ENCODE measurements at regions not wholly inside any gene's neighbourhood (a gene's known extent, or its start where the extent isn't known, plus 50 kb on each side); places are given as distances from the start of the nearest gene placed in this dataset.

DNA sequence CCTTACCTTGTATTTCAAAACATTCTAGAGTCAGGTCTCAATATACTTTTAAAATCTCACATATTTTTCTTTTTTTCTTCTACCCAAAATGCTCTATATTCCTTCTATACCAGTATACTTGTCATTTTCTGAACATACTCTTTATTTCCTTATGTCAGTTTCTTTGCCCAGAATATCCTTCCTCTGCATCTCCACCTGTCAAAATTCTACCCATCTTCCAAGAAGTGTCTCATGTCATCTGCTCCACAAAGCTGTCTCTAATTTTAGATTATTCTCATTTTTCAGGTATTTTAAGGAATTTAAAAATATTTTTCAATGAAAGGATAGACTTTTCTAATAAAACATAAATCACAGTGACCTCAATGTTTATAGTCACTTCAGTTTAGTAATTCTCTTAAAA, 328.0 kb upstream of the SMIM30 start:
- DNase-seq, result no peak

GRCh38 chr7:113444261-113444660, 325.9 kb upstream of the SMIM30 start:
- DNase-seq, result no peak

DNA sequence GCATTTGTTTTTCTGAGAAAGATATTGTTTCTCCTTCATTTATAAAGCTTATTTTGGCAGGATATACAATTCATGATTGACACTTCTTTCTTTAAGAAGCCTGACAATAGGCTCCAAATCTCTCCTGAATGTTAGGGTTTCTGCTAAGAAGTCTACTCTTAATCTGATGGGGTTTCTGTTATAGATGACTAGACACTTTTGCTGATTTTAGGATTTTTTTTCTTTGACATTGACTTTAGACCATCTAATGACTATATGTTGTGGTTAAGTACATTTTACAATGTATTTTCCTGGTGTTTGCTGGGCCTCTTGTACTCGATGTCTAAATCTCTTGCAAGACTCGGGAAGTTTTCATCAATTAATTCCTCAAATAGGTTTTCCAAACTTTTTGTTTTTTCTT, 321.8 kb upstream of the SMIM30 start:
- DNase-seq, result no peak

DNA sequence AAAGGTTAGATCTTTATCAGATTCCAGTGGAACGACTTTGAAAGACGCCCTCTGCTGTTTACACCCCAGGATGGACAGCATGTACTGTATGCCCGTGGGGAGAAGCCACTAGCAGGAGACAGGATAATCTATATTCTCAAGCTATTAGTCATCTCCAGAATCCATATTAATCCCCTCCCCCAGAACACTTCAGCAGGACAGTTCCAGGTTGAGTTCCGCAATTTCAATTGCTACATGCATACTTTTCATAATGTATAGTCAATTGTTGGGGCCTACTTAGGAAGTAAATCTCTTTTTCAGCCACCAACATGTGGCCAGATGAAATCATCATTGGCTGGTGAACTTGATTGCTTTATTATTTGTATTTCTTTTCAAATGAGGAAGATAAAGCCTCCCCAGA, 313.1 kb upstream of the SMIM30 start:
- no peak for DNase-seq

GRCh38 chr7:113424185-113424817, 305.9 kb upstream of the SMIM30 start:
- DNase-seq, result no peak

DNA sequence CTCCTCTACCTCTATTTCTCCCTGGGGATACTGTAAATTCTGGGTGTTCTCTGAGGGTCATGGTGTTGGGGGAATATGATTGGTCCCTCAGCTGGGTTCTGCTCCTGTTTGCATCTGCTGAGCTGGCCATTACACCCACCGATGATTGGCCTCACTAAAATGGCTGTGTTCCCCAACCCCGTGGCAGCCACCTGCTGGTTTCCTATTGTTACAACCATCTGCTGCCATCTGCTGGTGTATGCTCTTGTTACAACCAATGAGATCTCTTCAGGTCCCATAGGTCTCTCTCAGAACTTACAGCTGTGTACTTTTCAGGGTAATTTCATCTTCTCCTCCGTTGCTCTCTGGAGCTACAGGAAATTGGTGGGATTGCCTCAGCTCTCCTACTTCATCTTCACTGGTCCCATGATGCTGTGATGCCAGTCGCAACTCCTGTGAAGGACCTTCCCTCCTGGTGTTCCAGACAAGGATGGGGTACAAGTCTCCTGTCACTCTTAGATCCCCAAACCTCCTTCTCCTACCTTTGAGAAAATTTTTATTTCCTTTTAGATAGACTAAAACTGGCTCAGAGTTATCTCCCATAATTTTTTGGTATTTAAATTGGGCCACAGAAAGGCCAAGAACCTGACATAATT, 303.5 kb upstream of the SMIM30 start:
- peak; percentile 41 for DNase-seq

- no peak for DNase-seq
Observed at GRCh38 chr7:113414401-113415035, 296.2 kb upstream of the SMIM30 start.

- DNase-seq, result no peak
Observed at GRCh38 chr7:113412410-113412809, 294.1 kb upstream of the SMIM30 start.

- no peak for DNase-seq
Observed at GRCh38 chr7:113410796-113411195, 292.4 kb upstream of the SMIM30 start.

GRCh38 chr7:113408999-113409398, 290.6 kb upstream of the SMIM30 start:
- no peak for DNase-seq

GRCh38 chr7:113405296-113406056, 287.1 kb upstream of the SMIM30 start:
- no peak for DNase-seq

GRCh38 chr7:113404245-113404644, 285.9 kb upstream of the SMIM30 start:
- DNase-seq, result no peak

GRCh38 chr7:113402482-113402881, 284.1 kb upstream of the SMIM30 start:
- no peak for DNase-seq

DNA sequence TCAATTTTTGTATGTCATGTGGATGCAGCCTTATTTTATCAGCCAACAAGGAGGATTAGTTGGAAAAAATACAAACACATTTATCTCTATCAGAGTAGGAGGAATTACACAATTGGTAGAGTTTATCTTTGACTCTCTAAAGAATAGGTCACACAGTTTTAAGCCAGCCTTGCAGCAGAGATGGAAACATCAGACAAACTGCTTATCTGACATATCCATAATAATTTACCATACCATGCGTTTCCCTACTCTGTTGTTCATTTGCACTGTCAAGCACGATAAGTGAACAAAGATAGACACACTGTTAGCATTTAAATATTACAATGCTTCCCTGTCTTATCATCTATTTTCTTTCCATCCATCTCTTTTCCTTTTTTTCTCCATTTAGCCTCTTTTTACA, 283.7 kb upstream of the SMIM30 start:
- no peak for DNase-seq

DNA sequence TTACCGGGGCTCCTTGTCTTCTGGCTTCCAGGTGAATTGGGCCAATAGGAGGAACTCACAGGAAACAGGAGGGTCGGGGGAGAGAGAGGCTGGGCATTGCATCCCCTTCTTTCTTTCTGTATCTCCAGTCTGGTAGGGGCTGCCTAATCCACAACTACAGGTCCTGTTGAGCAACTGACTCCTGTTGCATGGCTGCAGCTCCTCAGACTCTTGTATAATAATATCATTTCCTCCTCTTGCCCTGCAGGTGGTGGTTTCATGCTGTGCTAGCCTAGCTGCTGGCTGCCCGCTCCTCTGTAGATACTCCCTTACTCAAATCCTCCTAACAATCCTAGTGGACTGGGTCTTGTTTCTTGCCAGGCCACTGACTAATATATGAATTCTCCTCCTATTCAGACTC, 276.5 kb upstream of the SMIM30 start:
- DNase-seq, result peak; percentile 21

DNA sequence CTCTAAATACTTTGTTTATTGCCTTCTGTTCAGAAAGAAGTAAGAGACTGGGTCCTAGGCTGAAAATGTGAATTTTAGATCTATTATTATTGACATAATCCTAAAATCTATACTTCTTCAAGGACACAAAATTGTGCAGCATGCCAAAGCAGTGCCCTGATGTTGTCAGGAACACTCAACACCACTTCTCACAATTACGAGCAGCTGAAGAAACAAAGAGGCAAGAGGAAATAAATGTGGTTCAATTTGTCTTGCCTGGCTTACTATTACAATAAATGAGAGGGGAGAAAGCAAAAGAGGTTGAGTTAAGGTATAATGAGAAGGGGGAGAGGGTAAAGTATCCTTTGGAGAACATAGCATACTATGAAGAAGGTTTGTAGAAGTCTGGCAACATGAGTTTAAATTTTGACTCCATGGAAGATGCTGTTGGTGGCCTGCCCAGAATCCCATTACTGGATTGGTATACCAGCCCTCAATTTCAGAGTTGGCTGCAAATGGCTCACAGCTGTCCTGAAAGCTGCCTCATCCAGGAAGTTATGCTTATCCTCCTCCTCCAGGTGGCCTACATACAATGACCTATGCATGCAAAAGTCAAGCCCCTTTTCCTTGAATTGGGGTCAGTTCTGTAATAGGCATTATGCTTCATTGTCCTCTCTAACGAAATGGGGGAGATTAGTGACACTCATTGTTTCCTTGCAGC, 274.6 kb upstream of the SMIM30 start:
- DNase-seq, result peak; percentile 80

DNA sequence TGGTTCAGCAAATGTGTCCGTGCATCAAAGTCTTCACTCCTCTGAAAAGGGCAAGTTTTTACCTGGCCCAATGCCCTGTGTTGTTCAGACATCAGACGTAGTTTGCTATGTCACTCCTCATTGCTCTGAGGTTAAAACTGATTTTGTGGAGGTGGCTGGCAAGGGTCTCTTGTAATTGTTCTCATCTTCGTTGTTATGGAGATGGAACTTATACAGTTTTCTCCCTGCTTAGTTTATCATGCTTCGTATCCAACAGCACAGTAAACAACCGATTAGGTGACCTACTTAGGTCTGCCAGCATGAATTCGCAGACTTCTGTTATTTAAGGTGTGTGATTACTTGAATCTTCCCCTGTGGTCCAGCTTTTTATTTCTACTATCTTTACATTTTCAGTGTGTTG, 274.1 kb upstream of the SMIM30 start:
- peak; percentile 80 for DNase-seq

GRCh38 chr7:113389112-113389646, 270.8 kb upstream of the SMIM30 start:
- no peak for DNase-seq

DNA sequence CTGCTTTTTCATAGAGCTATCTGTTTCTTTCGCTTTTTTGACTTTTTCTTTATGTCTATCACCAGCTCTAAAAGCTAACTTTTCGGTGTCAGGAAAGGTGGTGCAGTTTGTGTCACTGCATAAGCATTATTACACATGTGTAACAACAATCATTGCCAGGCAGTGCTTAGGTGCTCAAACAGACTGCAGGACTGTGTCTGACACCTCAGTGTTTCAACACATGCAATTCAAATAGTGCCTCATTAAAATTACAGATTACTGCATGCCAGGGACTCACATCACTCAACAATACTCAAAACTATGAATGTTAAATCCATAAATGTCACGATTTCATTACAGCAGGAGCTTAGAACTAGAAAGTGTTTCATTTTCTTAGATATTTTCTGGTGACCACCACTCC, 265.3 kb upstream of the SMIM30 start:
- DNase-seq, result no peak

GRCh38 chr7:113379746-113380145, 261.4 kb upstream of the SMIM30 start:
- no peak for DNase-seq

DNA sequence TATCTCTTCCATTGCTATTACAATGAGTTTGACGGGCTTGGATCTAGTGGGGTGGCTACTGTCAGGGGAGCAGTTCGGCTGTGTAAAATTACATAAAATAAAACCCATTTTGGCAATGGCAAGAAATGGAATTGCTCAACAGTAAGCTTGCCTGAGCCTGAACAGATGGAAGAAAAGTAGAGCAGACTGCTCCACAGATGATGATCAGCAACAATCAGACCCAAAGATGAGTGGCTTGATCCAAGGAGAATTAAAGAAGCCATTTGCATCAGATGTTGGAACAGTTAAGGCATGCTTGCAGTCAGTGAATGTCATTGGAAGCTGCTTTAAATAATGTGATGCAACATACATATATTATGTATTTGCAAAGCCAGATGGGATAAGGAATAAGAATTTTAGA, 256.6 kb upstream of the SMIM30 start:
- no peak for DNase-seq

- DNase-seq, result no peak
Observed at GRCh38 chr7:113373863-113374262, 255.5 kb upstream of the SMIM30 start.
